SH-SY5Y (cell line): ENCODE measurements at regions not wholly inside any gene's neighbourhood (a gene's known extent, or its start where the extent isn't known, plus 50 kb on each side); places are given as distances from the start of the nearest gene placed in this dataset.

Source experiments
- GATA2 ChIP-seq: IDR thresholded peaks from 2 replicates; pipeline ENCODE4 v1.6.1; 2011; ENCODE audit warnings: mild to moderate bottlenecking, low read depth, low read length
- GATA3 ChIP-seq: IDR thresholded peaks from 2 replicates; pipeline ENCODE4 v1.6.1; 2011; ENCODE audit warnings: low read depth, mild to moderate bottlenecking, low read length, moderate library complexity

- TF ChIP-seq GATA3 = no peak
- no peak for TF ChIP-seq GATA2
Observed at GRCh38 chr2:128941751-128942150, 623.1 kb upstream of the HS6ST1 start.
